ENCODE measurements at regions not wholly inside any gene's neighbourhood (a gene's known extent, or its start where the extent isn't known, plus 50 kb on each side); places are given as distances from the start of the nearest gene placed in this dataset.

- Histone ChIP-seq H4K20me1 (ENCODE audit: insufficient read depth, low read length) (no peaks in the 10 kb centered on the region), H3K4me3 (replicated peaks in 1 of 3; ENCODE audit: insufficient read depth in 1 of 3, low read depth in 2 of 3, low read length in 3 of 3) (no peak overlapping the region), H3K9me3 (ENCODE audit: low read length) (no peaks in the 10 kb centered on the region), H3K27me3 (ENCODE audit: control insufficient read depth in 1 of 2, insufficient read depth in 2 of 2, low read length in 2 of 2) (no peaks in the 10 kb centered on the region), H3K36me3 (replicated peaks in 1 of 2; ENCODE audit: control insufficient read depth in 1 of 2, insufficient read depth in 2 of 2, low read length in 2 of 2) (no peaks in the 10 kb centered on the region), H3K9ac (ENCODE audit: insufficient read depth, low read depth, low read length) (no peak overlapping the region), H3K79me2 (ENCODE audit: insufficient read depth, low read length) (no peaks in the 10 kb centered on the region), H3K27ac (ENCODE audit: extremely low read length, insufficient read depth, low read length) (no peak overlapping the region), H3K4me2 (ENCODE audit: low read depth, low read length) (no peak overlapping the region), H2AFZ (ENCODE audit: low read length) (no peak overlapping the region), H3K4me1 (ENCODE audit: insufficient read depth, low read length) (no peaks in the 10 kb centered on the region)
- no TSS peak for BruUV-seq (replicated peaks)
- DNase-seq (ENCODE audit: low spot score), result no peak
- intact Hi-C loops (cut with micrococcal nuclease; ENCODE audit: unreplicated experiment) (no loop called here), in situ Hi-C loops (cut with HindIII; ENCODE audit: extremely low pct_ligation_motif_present, low pct_unique_long_range_greater_than_20kb) (no loop called here)
- ChIA-PET CTCF (ENCODE audit: low intra/inter-chr PET ratio, low total read pairs) (no interaction called here), POLR2A (no interaction called here)
- TF ChIP-seq KMT2A (CRISPR knock-in tag; IDR thresholded peaks at IDR 0.05) (no peak), ZBTB10 (CRISPR knock-in tag; IDR thresholded peaks at IDR 0.05; ENCODE audit: borderline replicate concordance) (no peak), ADNP (CRISPR knock-in tag; IDR thresholded peaks at IDR 0.05) (no peak), ZBTB38 (CRISPR knock-in tag; IDR thresholded peaks at IDR 0.05) (no peak), ATF6 (CRISPR knock-in tag; conservative IDR thresholded peaks at IDR 0.05) (no peak), FLYWCH1 (CRISPR knock-in tag; IDR thresholded peaks at IDR 0.05) (no peak), PLRG1 (conservative IDR thresholded peaks at IDR 0.05) (no peak)
- TF ChIP-seq, protein P1, sequence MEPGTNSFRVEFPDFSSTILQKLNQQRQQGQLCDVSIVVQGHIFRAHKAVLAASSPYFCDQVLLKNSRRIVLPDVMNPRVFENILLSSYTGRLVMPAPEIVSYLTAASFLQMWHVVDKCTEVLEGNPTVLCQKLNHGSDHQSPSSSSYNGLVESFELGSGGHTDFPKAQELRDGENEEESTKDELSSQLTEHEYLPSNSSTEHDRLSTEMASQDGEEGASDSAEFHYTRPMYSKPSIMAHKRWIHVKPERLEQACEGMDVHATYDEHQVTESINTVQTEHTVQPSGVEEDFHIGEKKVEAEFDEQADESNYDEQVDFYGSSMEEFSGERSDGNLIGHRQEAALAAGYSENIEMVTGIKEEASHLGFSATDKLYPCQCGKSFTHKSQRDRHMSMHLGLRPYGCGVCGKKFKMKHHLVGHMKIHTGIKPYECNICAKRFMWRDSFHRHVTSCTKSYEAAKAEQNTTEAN (CRISPR knock-in tag; conservative IDR thresholded peaks at IDR 0.05), result no peak
- FAIRE-seq, result no peak
- no peak for ATAC-seq
Measured at GRCh38 chr4:67343199-67343598, 202.1 kb downstream of the CENPC start.

Measured in HepG2 (cell line).